CD4-positive, alpha-beta T cell treated with Interleukin-4 for 4 hours (primary cell): ENCODE measurements at regions not wholly inside any gene's neighbourhood (a gene's known extent, or its start where the extent isn't known, plus 50 kb on each side); places are given as distances from the start of the nearest gene placed in this dataset.

Source experiments
- DNase-seq: peaks from one replicate; pipeline ENCODE4 v3.0.0-alpha.2; 2020

- no peak for DNase-seq
Observed at GRCh38 chr7:30212701-30213111, 71.7 kb upstream of the ZNRF2 start.

GRCh38 chr7:30213637-30214036, 70.8 kb upstream of the ZNRF2 start:
- DNase-seq, result no peak

DNA sequence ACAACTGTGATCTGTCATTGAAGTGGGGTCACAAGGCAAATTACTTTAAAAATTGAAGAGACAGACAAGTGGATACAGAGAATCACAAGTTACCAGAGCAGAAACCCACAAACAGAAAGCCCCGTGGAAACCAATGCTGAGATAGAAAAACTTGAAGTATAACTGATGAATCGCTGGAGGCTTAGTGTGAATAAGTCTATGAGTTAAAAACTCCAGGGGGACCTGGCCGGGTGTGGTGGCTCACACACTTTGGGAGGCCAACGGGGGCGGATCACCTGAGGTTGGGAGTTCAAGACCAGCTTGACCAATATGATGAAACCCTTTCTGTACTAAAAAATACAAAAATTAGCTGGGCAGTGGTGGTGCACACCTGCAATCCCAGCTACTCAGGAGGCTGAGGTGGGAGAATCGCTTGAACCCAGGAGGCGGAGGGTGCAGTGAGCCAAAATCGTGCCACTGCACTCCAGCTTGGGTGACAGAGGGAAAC, 69.7 kb upstream of the ZNRF2 start:
- no peak for DNase-seq

- DNase-seq, result no peak
Observed at GRCh38 chr7:30221764-30222163, 62.6 kb upstream of the ZNRF2 start.

- no peak for DNase-seq
Observed at GRCh38 chr7:30222515-30223215, 61.7 kb upstream of the ZNRF2 start.

- DNase-seq, result no peak
Observed at GRCh38 chr7:30223896-30224295, 60.5 kb upstream of the ZNRF2 start.

GRCh38 chr7:30224511-30225062, 59.8 kb upstream of the ZNRF2 start:
- peak; percentile 15 for DNase-seq

DNA sequence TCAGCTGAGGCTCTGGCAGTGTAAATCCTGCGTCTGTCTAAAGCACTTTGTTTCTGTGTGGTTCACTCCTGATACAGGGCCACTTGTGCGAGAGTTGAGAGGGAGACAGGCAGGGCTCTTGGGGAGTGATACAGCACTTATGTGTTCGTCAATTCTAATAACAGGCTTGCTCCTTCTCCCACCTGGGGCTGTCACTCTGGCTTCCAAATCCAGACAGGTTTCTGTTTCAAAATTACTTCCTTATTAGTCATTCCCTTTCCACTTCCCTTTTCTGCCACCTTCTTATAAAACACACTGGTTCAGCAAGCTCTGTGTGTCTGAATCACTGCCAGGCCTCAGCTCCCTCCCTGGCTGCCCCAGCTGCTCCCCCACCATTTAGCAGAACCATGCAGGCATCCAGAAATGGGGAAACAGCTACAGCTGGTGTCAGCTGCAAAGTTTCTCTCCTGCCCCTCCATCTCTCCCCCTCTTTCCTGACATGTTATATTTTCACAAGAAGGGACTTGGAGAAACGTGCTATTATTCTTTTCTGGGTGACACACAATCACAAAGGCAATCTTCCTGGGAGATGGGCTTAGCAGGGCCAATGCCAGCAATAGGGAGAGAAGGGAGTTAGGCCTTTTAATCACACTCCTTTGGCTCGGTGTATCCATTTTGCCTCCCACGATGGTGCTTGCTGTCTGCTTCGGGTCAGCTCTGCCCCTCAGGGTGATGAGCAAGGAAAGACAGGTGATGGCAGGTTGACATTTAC, 58.4 kb upstream of the ZNRF2 start:
- peak; percentile 39 for DNase-seq

- no peak for DNase-seq
Observed at GRCh38 chr7:30226614-30227268, 57.7 kb upstream of the ZNRF2 start.

GRCh38 chr7:30231271-30231670, 53.1 kb upstream of the ZNRF2 start:
- no peak for DNase-seq

GRCh38 chr7:30232391-30232790, 52.0 kb upstream of the ZNRF2 start:
- no peak for DNase-seq
